SK-N-SH treated with all-trans-retinoic acid at 6 μM for 48 hours (cell line): ENCODE measurements at regions not wholly inside any gene's neighbourhood (a gene's known extent, or its start where the extent isn't known, plus 50 kb on each side); places are given as distances from the start of the nearest gene placed in this dataset.
"Not testable (repeated sequence)": the region's sequence is repeated elsewhere in the genome, so short reads cannot be mapped to it uniquely, and the experiment has no call there.

ENCODE experiments used
- ATAC-seq: fragments of 200-7000 bp; cut with Tn5 transposase; 3 replicates; pipeline ENCODE4 v1.9.1; 2020; ENCODE audit warnings: mild to moderate bottlenecking, moderate library complexity
- ARNTL ChIP-seq: fragments of 450-650 bp; formaldehyde crosslinking; IDR thresholded peaks from 2 replicates; pipeline ENCODE4 v1.5.0; 2020; ENCODE audit warnings: low read depth, mild to moderate bottlenecking, moderate library complexity, borderline replicate concordance
- BACH2 ChIP-seq: fragments of 250-450 bp; sonication (Bioruptor Pico); IDR thresholded peaks from 2 replicates; pipeline ENCODE4 v1.9.0; 2021; ENCODE audit warnings: mild to moderate bottlenecking, borderline replicate concordance
- CREB5 ChIP-seq: fragments of 250-450 bp; sonication (Bioruptor Pico); IDR thresholded peaks from 2 replicates; pipeline ENCODE4 v1.5.1; 2020; ENCODE audit warnings: low read depth, mild to moderate bottlenecking, moderate library complexity
- CSDC2 ChIP-seq: fragments of 250-450 bp; sonication (Bioruptor Pico); IDR thresholded peaks from 2 replicates; pipeline ENCODE4 v1.5.0; 2020; ENCODE audit warnings: mild to moderate bottlenecking, moderate library complexity
- CSRNP3 ChIP-seq: fragments of 250-450 bp; sonication (Bioruptor Pico); IDR thresholded peaks from 2 replicates; pipeline ENCODE4 v1.5.1; 2021; ENCODE audit warnings: mild to moderate bottlenecking, moderate library complexity
- ESRRG ChIP-seq: fragments of 250-450 bp; sonication (Bioruptor Pico); IDR thresholded peaks from 2 replicates; pipeline ENCODE4 v1.6.1; 2021; ENCODE audit warnings: mild to moderate bottlenecking
- GLIS3 ChIP-seq: fragments of 250-450 bp; sonication (Bioruptor Pico); IDR thresholded peaks from 2 replicates; pipeline ENCODE4 v1.5.0; 2020; ENCODE audit warnings: mild to moderate bottlenecking, moderate library complexity
- ISL1 ChIP-seq: fragments of 250-450 bp; sonication (Bioruptor Pico); IDR thresholded peaks from 2 replicates; pipeline ENCODE4 v2.1.2; 2022; ENCODE audit warnings: mild to moderate bottlenecking, moderate library complexity
- OSR1 ChIP-seq: fragments of 250-450 bp; sonication (Bioruptor Pico); IDR thresholded peaks from 2 replicates; pipeline ENCODE4 v1.8.0; 2022; ENCODE audit warnings: moderate library complexity, mild to moderate bottlenecking, inconsistent platforms
- PATZ1 ChIP-seq: fragments of 250-450 bp; sonication (Bioruptor Pico); IDR thresholded peaks from 2 replicates; pipeline ENCODE4 v1.8.0; 2020; ENCODE audit warnings: mild to moderate bottlenecking, moderate library complexity, borderline replicate concordance
- POU6F1 ChIP-seq: fragments of 250-450 bp; sonication (Bioruptor Pico); IDR thresholded peaks from 2 replicates; pipeline ENCODE4 v1.8.0; 2021; ENCODE audit warnings: low read depth, mild to moderate bottlenecking, moderate library complexity, borderline replicate concordance
- PPARA ChIP-seq: fragments of 250-450 bp; sonication (Bioruptor Pico); IDR thresholded peaks from 2 replicates; pipeline ENCODE4 v1.5.0; 2020; ENCODE audit warnings: mild to moderate bottlenecking, borderline replicate concordance
- RARB ChIP-seq: fragments of 250-450 bp; sonication (Bioruptor Pico); IDR thresholded peaks from 2 replicates; pipeline ENCODE4 v1.8.0; 2021; ENCODE audit warnings: mild to moderate bottlenecking, moderate library complexity
- SNAI2 ChIP-seq: fragments of 250-450 bp; sonication (Bioruptor Pico); IDR thresholded peaks from 2 replicates; pipeline ENCODE4 v1.5.0; 2020; ENCODE audit warnings: mild to moderate bottlenecking, moderate library complexity
- TCF4 ChIP-seq: fragments of 250-450 bp; sonication (Bioruptor Pico); IDR thresholded peaks from 2 replicates; pipeline ENCODE4 v1.8.0; 2021; ENCODE audit warnings: mild to moderate bottlenecking, moderate library complexity, borderline replicate concordance
- TOX ChIP-seq: fragments of 250-450 bp; sonication (Bioruptor Pico); IDR thresholded peaks from 2 replicates; pipeline ENCODE4 v1.8.0; 2021; ENCODE audit warnings: mild to moderate bottlenecking, moderate library complexity, borderline replicate concordance
- TSHZ2 ChIP-seq: fragments of 250-450 bp; sonication (Bioruptor Pico); IDR thresholded peaks from 2 replicates; pipeline ENCODE4 v1.5.0; 2020; ENCODE audit warnings: mild to moderate bottlenecking, moderate library complexity
- ZC3H10 ChIP-seq: fragments of 250-450 bp; sonication (Bioruptor Pico); IDR thresholded peaks from 2 replicates; pipeline ENCODE4 v1.5.1; 2021; ENCODE audit warnings: mild to moderate bottlenecking, moderate library complexity
- ZFP3 ChIP-seq: fragments of 250-450 bp; sonication (Bioruptor Pico); IDR thresholded peaks from 2 replicates; pipeline ENCODE4 v1.5.0; 2020; ENCODE audit warnings: mild to moderate bottlenecking, moderate library complexity
- ZFP30 ChIP-seq: fragments of 450-650 bp; formaldehyde crosslinking; IDR thresholded peaks from 2 replicates; pipeline ENCODE4 v1.5.0; 2022; ENCODE audit warnings: mild to moderate bottlenecking, moderate library complexity
- ZNF565 ChIP-seq: fragments of 450-650 bp; formaldehyde crosslinking; conservative IDR thresholded peaks from 2 replicates; pipeline ENCODE4 v1.5.0; 2020; ENCODE audit warnings: low read depth, mild to moderate bottlenecking, moderate library complexity
- ZNF70 ChIP-seq: fragments of 450-650 bp; formaldehyde crosslinking; IDR thresholded peaks from 2 replicates; pipeline ENCODE4 v1.5.0; 2020; ENCODE audit warnings: mild to moderate bottlenecking, moderate library complexity
- ZNF8 ChIP-seq: fragments of 450-650 bp; formaldehyde crosslinking; IDR thresholded peaks from 2 replicates; pipeline ENCODE4 v1.5.0; 2020; ENCODE audit warnings: mild to moderate bottlenecking, moderate library complexity

GRCh38 chr5:39755452-39755851 lies 330.7 kb upstream of the DAB2 start:
- TF ChIP-seq ZNF565, result no peak
- TF ChIP-seq SNAI2 (CRISPR knock-in tag), result no peak
- TF ChIP-seq TOX, result no peak
- no peak for TF ChIP-seq ZC3H10 (CRISPR knock-in tag)
- no peak for TF ChIP-seq ZNF70 (CRISPR knock-in tag)
- no peak for TF ChIP-seq TCF4 (CRISPR knock-in tag)
- no peak for TF ChIP-seq GLIS3
- TF ChIP-seq POU6F1 (CRISPR knock-in tag), result no peak
- TF ChIP-seq RARB (CRISPR knock-in tag), result no peak
- no peak for TF ChIP-seq ZFP3 (CRISPR knock-in tag)
- no peak for TF ChIP-seq TSHZ2
- no peak for TF ChIP-seq CSDC2 (CRISPR knock-in tag)
- TF ChIP-seq ZFP30 (CRISPR knock-in tag), result no peak
- TF ChIP-seq ISL1 (CRISPR knock-in tag), result no peak
- TF ChIP-seq BACH2, result no peak
- no peak for TF ChIP-seq OSR1 (CRISPR knock-in tag)
- no peak for ATAC-seq

GRCh38 chr5:39753747-39754146 lies 329.0 kb upstream of the DAB2 start:
- ATAC-seq, result not testable (repeated sequence)

GRCh38 chr5:39750661-39751060 lies 325.9 kb upstream of the DAB2 start:
- TF ChIP-seq ISL1 (CRISPR knock-in tag) (no peak), ZC3H10 (CRISPR knock-in tag) (no peak), ZNF565 (no peak), ARNTL (CRISPR knock-in tag) (no peak), PATZ1 (CRISPR knock-in tag) (no peak), PPARA (no peak), GLIS3 (no peak), CSRNP3 (CRISPR knock-in tag) (no peak), CREB5 (CRISPR knock-in tag) (no peak), ZNF70 (CRISPR knock-in tag) (no peak), RARB (CRISPR knock-in tag) (no peak), TCF4 (CRISPR knock-in tag) (no peak), ZNF8 (CRISPR knock-in tag) (no peak), TOX (no peak), CSDC2 (CRISPR knock-in tag) (no peak), BACH2 (no peak), POU6F1 (CRISPR knock-in tag) (no peak), ZFP30 (CRISPR knock-in tag) (no peak), TSHZ2 (no peak), ESRRG (no peak)
- no peak for ATAC-seq
